ENCODE measurements at regions not wholly inside any gene's neighbourhood (a gene's known extent, or its start where the extent isn't known, plus 50 kb on each side); places are given as distances from the start of the nearest gene placed in this dataset.

GRCh38 chr11:15616130-15617105 is 501.7 kb downstream of the INSC start:
- no peak for TF ChIP-seq CTCF (IDR thresholded peaks at IDR 0.05)
- TF ChIP-seq POLR2A (IDR thresholded peaks at IDR 0.05) = no peak
